Neural crest cell (in vitro differentiated cells): ENCODE measurements at regions not wholly inside any gene's neighbourhood (a gene's known extent, or its start where the extent isn't known, plus 50 kb on each side); places are given as distances from the start of the nearest gene placed in this dataset.

ENCODE experiments used
- DNase-seq: peaks from one replicate; pipeline ENCODE4 v3.0.0; 2021; ENCODE audit warnings: low read depth, mixed read lengths, low spot score
- H3K27ac Mint-ChIP-seq: one replicate; pipeline ENCODE4 v1.8.0; 2021; ENCODE audit warnings: mild to moderate bottlenecking, mixed read lengths; ENCODE audit not compliant: unreplicated experiment
- H3K27me3 Mint-ChIP-seq: 2 replicates; pipeline ENCODE4 v1.8.0; 2021; ENCODE audit warnings: low read depth, mild to moderate bottlenecking, mixed read lengths
- H3K36me3 Mint-ChIP-seq: 2 replicates; pipeline ENCODE4 v1.8.0; 2021; ENCODE audit warnings: low read depth, mild to moderate bottlenecking, mixed read lengths
- H3K4me1 Mint-ChIP-seq: 2 replicates; pipeline ENCODE4 v1.8.0; 2021; ENCODE audit warnings: mixed read lengths
- H3K4me3 Mint-ChIP-seq: one replicate; pipeline ENCODE4 v1.8.0; 2021; ENCODE audit warnings: mild to moderate bottlenecking, mixed read lengths
- H3K9me3 Mint-ChIP-seq: 2 replicates; pipeline ENCODE4 v1.8.0; 2021; ENCODE audit warnings: mixed read lengths
- TF ChIP-seq, protein P1 (sequence below): fragments of 200-600 bp; sonication (generic); conservative IDR thresholded peaks from 2 replicates; pipeline ENCODE4 v1.5.0; 2021; ENCODE audit warnings: antibody characterized with exemption, mild to moderate bottlenecking

DNA sequence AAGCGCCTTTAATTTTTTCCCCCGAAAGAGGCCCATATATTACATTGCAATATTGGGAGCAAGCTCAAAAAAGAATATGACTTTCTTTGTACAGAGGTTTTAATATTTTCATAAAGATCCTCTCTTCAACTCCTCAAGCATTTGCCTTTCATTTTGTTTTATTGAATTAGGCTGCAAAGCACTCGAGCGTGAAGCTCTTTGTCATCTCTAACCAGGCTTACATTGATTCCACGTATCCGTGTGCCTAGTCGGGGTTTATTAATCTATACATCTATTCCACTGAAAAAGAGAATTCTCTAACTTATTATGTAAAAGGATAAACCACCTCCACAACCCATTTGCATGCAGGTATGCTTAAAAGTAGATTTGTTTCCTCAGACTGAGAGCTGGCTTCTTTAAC is 234.8 kb upstream of the TMPO start:
- peaks cover 2% of the 10 kb centered on the region for H3K27me3 Mint-ChIP-seq
- no peak overlapping the region for H3K27ac Mint-ChIP-seq
- no peak for DNase-seq
- no peaks in the 10 kb centered on the region for H3K36me3 Mint-ChIP-seq
- no peaks in the 10 kb centered on the region for H3K9me3 Mint-ChIP-seq
- TF ChIP-seq, protein P1, sequence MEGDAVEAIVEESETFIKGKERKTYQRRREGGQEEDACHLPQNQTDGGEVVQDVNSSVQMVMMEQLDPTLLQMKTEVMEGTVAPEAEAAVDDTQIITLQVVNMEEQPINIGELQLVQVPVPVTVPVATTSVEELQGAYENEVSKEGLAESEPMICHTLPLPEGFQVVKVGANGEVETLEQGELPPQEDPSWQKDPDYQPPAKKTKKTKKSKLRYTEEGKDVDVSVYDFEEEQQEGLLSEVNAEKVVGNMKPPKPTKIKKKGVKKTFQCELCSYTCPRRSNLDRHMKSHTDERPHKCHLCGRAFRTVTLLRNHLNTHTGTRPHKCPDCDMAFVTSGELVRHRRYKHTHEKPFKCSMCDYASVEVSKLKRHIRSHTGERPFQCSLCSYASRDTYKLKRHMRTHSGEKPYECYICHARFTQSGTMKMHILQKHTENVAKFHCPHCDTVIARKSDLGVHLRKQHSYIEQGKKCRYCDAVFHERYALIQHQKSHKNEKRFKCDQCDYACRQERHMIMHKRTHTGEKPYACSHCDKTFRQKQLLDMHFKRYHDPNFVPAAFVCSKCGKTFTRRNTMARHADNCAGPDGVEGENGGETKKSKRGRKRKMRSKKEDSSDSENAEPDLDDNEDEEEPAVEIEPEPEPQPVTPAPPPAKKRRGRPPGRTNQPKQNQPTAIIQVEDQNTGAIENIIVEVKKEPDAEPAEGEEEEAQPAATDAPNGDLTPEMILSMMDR, result no peak
- H3K4me1 Mint-ChIP-seq, result peaks cover 3% of the 10 kb centered on the region
- H3K4me3 Mint-ChIP-seq, result no peak overlapping the region

DNA sequence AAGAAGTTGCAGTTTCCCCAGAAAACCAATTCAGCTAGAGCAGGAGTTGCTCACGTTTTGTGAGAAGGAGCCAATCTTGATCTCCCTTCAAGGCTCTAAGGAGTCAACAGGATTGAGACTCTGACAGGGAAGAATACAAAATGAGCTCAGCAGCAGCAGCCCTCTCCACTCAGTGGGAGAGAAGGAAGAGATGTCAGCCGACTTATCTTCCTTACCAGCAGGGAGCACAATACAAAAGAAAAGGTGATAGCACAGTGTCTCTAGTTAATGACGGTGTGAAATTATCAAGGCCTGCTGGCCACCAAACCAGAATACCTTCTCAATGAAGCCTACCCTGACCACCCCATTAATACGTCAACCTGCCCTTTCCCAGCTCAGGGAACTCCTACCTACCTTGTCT is 223.6 kb upstream of the TMPO start:
- no peaks in the 10 kb centered on the region for H3K9me3 Mint-ChIP-seq
- H3K4me1 Mint-ChIP-seq, result peaks cover 4% of the 10 kb centered on the region
- H3K27me3 Mint-ChIP-seq, result peaks cover 29% of the 10 kb centered on the region
- TF ChIP-seq, protein P1, result no peak
- no peak for DNase-seq
- no peak overlapping the region for H3K4me3 Mint-ChIP-seq
- H3K36me3 Mint-ChIP-seq, result no peaks in the 10 kb centered on the region
- no peak overlapping the region for H3K27ac Mint-ChIP-seq

DNA sequence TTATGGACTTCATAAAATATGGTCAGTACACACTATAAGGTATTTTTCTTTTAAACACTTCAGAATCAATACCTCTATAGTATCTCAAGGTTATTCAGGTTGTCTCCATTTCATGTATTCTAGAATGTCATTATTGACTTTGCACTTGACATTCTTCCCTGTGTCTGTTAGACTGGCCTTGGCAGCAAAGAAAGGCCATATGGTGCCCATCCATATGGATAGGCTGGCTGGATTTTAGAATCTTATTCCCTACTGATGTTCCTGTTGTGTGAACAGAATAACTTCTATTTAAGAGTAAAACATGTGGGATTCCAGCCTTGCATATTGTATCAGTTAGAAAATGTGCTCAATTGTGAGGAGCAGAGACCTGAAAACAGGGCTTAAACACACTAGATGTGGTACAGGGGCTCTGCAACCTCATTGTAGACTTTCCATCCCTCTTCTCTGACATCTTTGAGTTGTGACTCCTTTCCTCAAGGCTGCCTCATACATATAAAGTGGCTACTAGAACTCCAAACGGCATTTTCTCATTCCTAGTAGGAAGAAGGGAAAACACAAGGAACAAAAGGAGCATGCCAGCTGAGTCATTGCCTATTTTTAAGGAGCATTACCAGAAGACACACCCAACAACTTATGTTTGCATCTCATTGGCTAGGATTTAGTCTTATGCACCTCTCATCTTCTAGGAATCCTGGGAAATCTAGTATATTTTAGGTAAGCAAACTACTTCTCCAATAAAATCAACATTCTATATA is 221.2 kb upstream of the TMPO start:
- TF ChIP-seq, protein P1, result no peak
- no peak overlapping the region for H3K4me3 Mint-ChIP-seq
- H3K27ac Mint-ChIP-seq, result no peak overlapping the region
- no peak for DNase-seq
- no peaks in the 10 kb centered on the region for H3K36me3 Mint-ChIP-seq
- no peaks in the 10 kb centered on the region for H3K9me3 Mint-ChIP-seq
- H3K27me3 Mint-ChIP-seq, result peaks cover 29% of the 10 kb centered on the region
- peaks cover 4% of the 10 kb centered on the region for H3K4me1 Mint-ChIP-seq

GRCh38 chr12:98295681-98296080 is 219.7 kb upstream of the TMPO start:
- H3K27ac Mint-ChIP-seq, result no peak overlapping the region
- DNase-seq, result no peak
- no peaks in the 10 kb centered on the region for H3K36me3 Mint-ChIP-seq
- TF ChIP-seq, protein P1, result no peak
- H3K4me3 Mint-ChIP-seq, result no peak overlapping the region
- no peaks in the 10 kb centered on the region for H3K9me3 Mint-ChIP-seq
- H3K4me1 Mint-ChIP-seq, result peaks cover 4% of the 10 kb centered on the region
- peaks cover 26% of the 10 kb centered on the region for H3K27me3 Mint-ChIP-seq

- H3K4me3 Mint-ChIP-seq, result no peak overlapping the region
- no peak overlapping the region for H3K27ac Mint-ChIP-seq
- TF ChIP-seq, protein P1, result no peak
- no peaks in the 10 kb centered on the region for H3K36me3 Mint-ChIP-seq
- peaks cover 4% of the 10 kb centered on the region for H3K4me1 Mint-ChIP-seq
- peak; percentile 5 for DNase-seq
- H3K9me3 Mint-ChIP-seq, result no peaks in the 10 kb centered on the region
- peaks cover 26% of the 10 kb centered on the region for H3K27me3 Mint-ChIP-seq
Observed at GRCh38 chr12:98296462-98297079, 218.8 kb upstream of the TMPO start.
